ENCODE measurements at regions not wholly inside any gene's neighbourhood (a gene's known extent, or its start where the extent isn't known, plus 50 kb on each side); places are given as distances from the start of the nearest gene placed in this dataset.

GRCh38 chr5:18984559-18985080 is 1003.4 kb downstream of the CDH18 start:
- Histone ChIP-seq H3K9me3 (ENCODE audit: control insufficient read depth in 2 of 2, insufficient read depth in 1 of 2, low read depth in 1 of 2, low read length in 1 of 2) (no peaks in the 10 kb centered on the region), H3K36me3 (ENCODE audit: control insufficient read depth in 2 of 2, insufficient read depth in 2 of 2, low read length in 1 of 2) (no peaks in the 10 kb centered on the region), H3K27ac (ENCODE audit: low read depth in 2 of 2, low read length in 1 of 2) (no peak overlapping the region), H3K4me1 (ENCODE audit: control insufficient read depth in 2 of 2, insufficient read depth in 2 of 2, low read length in 1 of 2) (no peaks in the 10 kb centered on the region), H3K27me3 (ENCODE audit: control insufficient read depth in 1 of 2, insufficient read depth in 2 of 2, low read length in 2 of 2) (no peaks in the 10 kb centered on the region), H3K4me3 (ENCODE audit: low read depth in 1 of 2, low read length in 2 of 2) (no peak overlapping the region)
- WGBS, 2 donors = 49 to 68% methylated on average over 6 of the region's 6 CpGs

- Histone ChIP-seq H3K27me3 (ENCODE audit: control insufficient read depth in 1 of 2, insufficient read depth in 2 of 2, low read length in 2 of 2) (no peaks in the 10 kb centered on the region), H3K4me3 (ENCODE audit: low read depth in 1 of 2, low read length in 2 of 2) (no peak overlapping the region), H3K9me3 (ENCODE audit: control insufficient read depth in 2 of 2, insufficient read depth in 1 of 2, low read depth in 1 of 2, low read length in 1 of 2) (no peaks in the 10 kb centered on the region), H3K4me1 (ENCODE audit: control insufficient read depth in 2 of 2, insufficient read depth in 2 of 2, low read length in 1 of 2) (no peaks in the 10 kb centered on the region), H3K27ac (ENCODE audit: low read depth in 2 of 2, low read length in 1 of 2) (no peak overlapping the region), H3K36me3 (ENCODE audit: control insufficient read depth in 2 of 2, insufficient read depth in 2 of 2, low read length in 1 of 2) (no peaks in the 10 kb centered on the region)
- WGBS, 2 donors = 50 to 57% methylated on average over 5 of the region's 5 CpGs
These were observed 1002.7 kb downstream of the CDH18 start for GRCh38 chr5:18985171-18985758.

DNA sequence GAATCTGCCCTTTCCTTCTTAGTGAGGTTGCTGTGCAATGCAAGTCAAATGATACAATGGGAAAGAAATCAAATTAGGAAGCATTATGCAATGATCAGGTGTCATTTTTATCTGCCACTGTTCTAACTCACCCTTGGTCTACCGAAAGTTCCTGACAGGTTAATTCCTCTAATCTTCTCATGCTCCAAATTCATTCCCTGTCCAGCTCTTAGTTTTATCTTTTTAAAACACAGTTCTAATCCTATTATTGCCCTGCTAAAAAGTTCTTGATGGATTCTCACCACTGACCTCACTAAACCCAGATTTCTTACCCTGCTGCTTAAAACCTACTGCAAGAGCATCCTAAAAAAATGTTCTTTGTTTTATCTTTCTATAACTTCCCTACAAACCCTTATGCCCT is 1000.9 kb downstream of the CDH18 start:
- Histone ChIP-seq H3K27ac (ENCODE audit: low read depth in 2 of 2, low read length in 1 of 2) (no peak overlapping the region), H3K4me1 (ENCODE audit: control insufficient read depth in 2 of 2, insufficient read depth in 2 of 2, low read length in 1 of 2) (no peaks in the 10 kb centered on the region)
- 30 to 44% methylated on average over 1 of the region's 1 CpG for WGBS, 2 donors

DNA sequence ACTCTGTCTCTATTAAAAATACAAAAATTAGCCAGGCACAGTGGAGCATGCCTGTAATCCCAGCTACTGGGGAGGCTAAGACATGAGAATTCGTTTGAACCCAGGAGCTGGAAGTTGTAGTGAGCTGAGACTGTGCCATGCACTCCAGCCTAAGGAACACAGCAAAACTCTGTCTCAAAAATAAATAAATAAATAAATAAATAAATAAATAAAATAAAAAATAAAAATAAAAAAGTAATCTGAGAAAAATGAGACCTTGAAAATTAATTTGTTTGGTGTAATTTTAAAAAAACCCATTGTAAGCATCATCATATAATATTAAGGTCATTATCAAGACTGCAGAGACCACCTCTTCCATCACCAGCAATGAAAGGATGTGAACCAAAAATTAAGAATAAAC is 997.1 kb downstream of the CDH18 start:
- Histone ChIP-seq H3K4me1 (ENCODE audit: control insufficient read depth in 2 of 2, insufficient read depth in 2 of 2, low read length in 1 of 2) (no peaks in the 10 kb centered on the region), H3K27me3 (ENCODE audit: control insufficient read depth in 1 of 2, insufficient read depth in 2 of 2, low read length in 2 of 2) (no peaks in the 10 kb centered on the region), H3K36me3 (ENCODE audit: control insufficient read depth in 2 of 2, insufficient read depth in 2 of 2, low read length in 1 of 2) (no peaks in the 10 kb centered on the region), H3K9me3 (ENCODE audit: control insufficient read depth in 2 of 2, insufficient read depth in 1 of 2, low read depth in 1 of 2, low read length in 1 of 2) (no peaks in the 10 kb centered on the region), H3K4me3 (ENCODE audit: low read depth in 1 of 2, low read length in 2 of 2) (no peak overlapping the region), H3K27ac (ENCODE audit: low read depth in 2 of 2, low read length in 1 of 2) (no peak overlapping the region)
- WGBS, 2 donors = 58 to 79% methylated on average over 1 of the region's 1 CpG

More for the DNA sequence above, 1000.9 kb downstream of the CDH18 start:
- H3K9me3 ChIP-seq (ENCODE audit: control insufficient read depth in 2 of 2, insufficient read depth in 1 of 2, low read depth in 1 of 2, low read length in 1 of 2) = no peaks in the 10 kb centered on the region
- H3K27me3 ChIP-seq (ENCODE audit: control insufficient read depth in 1 of 2, insufficient read depth in 2 of 2, low read length in 2 of 2) = no peaks in the 10 kb centered on the region
- no peak overlapping the region for H3K4me3 ChIP-seq (ENCODE audit: low read depth in 1 of 2, low read length in 2 of 2)
- no peaks in the 10 kb centered on the region for H3K36me3 ChIP-seq (ENCODE audit: control insufficient read depth in 2 of 2, insufficient read depth in 2 of 2, low read length in 1 of 2)

DNA sequence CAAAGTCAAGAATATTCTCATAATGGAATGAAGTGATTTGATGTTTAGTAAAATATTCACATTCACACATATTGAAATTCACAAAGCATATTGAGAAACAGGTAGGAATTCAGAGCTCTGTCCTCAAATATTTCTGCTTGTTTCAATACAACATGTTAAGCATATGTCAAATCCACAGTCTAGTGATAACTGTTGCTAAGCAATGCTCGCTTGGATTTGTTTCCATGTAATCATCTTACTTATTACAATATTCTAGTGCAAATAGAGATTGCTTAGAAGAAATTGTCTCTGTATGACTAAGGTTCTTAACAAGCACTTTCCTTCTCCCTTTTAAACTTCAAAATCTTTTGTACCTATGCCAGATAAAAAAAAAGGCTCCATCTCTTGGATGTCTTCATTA is 995.7 kb downstream of the CDH18 start:
- H3K27ac ChIP-seq (ENCODE audit: low read depth in 2 of 2, low read length in 1 of 2) = no peak overlapping the region
- no peaks in the 10 kb centered on the region for H3K36me3 ChIP-seq (ENCODE audit: control insufficient read depth in 2 of 2, insufficient read depth in 2 of 2, low read length in 1 of 2)
- no peaks in the 10 kb centered on the region for H3K27me3 ChIP-seq (ENCODE audit: control insufficient read depth in 1 of 2, insufficient read depth in 2 of 2, low read length in 2 of 2)
- no peaks in the 10 kb centered on the region for H3K9me3 ChIP-seq (ENCODE audit: control insufficient read depth in 2 of 2, insufficient read depth in 1 of 2, low read depth in 1 of 2, low read length in 1 of 2)
- no peaks in the 10 kb centered on the region for H3K4me1 ChIP-seq (ENCODE audit: control insufficient read depth in 2 of 2, insufficient read depth in 2 of 2, low read length in 1 of 2)
- H3K4me3 ChIP-seq (ENCODE audit: low read depth in 1 of 2, low read length in 2 of 2) = no peak overlapping the region
- WGBS, 2 donors = 35 to 50% methylated on average over 1 of the region's 1 CpG

DNA sequence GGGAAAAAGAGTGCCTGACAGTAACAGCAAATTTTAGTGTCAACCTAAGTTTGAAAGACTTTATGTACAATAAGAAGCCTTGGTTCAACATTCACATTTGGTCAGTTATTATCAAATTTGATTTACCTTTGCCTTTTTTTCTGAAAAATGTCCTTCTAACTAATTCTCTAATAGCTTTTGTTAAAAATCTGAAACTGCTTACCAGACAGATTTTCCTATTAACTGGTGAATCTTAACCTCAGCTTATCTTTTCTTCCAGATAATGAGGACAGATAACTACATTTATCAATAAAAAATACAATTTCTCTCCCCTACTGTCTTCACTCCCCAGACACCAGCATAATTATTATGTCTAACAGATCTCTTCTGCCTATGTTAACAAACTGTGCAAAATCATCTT is 988.5 kb downstream of the CDH18 start:
- no peaks in the 10 kb centered on the region for H3K9me3 ChIP-seq (ENCODE audit: control insufficient read depth in 2 of 2, insufficient read depth in 1 of 2, low read depth in 1 of 2, low read length in 1 of 2)
- no peaks in the 10 kb centered on the region for H3K27me3 ChIP-seq (ENCODE audit: control insufficient read depth in 1 of 2, insufficient read depth in 2 of 2, low read length in 2 of 2)
- H3K27ac ChIP-seq (ENCODE audit: low read depth in 2 of 2, low read length in 1 of 2) = no peak overlapping the region
- H3K36me3 ChIP-seq (ENCODE audit: control insufficient read depth in 2 of 2, insufficient read depth in 2 of 2, low read length in 1 of 2) = no peaks in the 10 kb centered on the region
- no peaks in the 10 kb centered on the region for H3K4me1 ChIP-seq (ENCODE audit: control insufficient read depth in 2 of 2, insufficient read depth in 2 of 2, low read length in 1 of 2)
- no peak overlapping the region for H3K4me3 ChIP-seq (ENCODE audit: low read depth in 1 of 2, low read length in 2 of 2)

- H3K4me3 ChIP-seq (ENCODE audit: low read depth in 1 of 2, low read length in 2 of 2) = no peak overlapping the region
- no peak overlapping the region for H3K27ac ChIP-seq (ENCODE audit: low read depth in 2 of 2, low read length in 1 of 2)
- no peaks in the 10 kb centered on the region for H3K4me1 ChIP-seq (ENCODE audit: control insufficient read depth in 2 of 2, insufficient read depth in 2 of 2, low read length in 1 of 2)
- H3K27me3 ChIP-seq (ENCODE audit: control insufficient read depth in 1 of 2, insufficient read depth in 2 of 2, low read length in 2 of 2) = no peaks in the 10 kb centered on the region
- no peaks in the 10 kb centered on the region for H3K9me3 ChIP-seq (ENCODE audit: control insufficient read depth in 2 of 2, insufficient read depth in 1 of 2, low read depth in 1 of 2, low read length in 1 of 2)
- H3K36me3 ChIP-seq (ENCODE audit: control insufficient read depth in 2 of 2, insufficient read depth in 2 of 2, low read length in 1 of 2) = no peaks in the 10 kb centered on the region
- 66 to 71% methylated on average over 1 of the region's 1 CpG for WGBS, 2 donors
These were observed 986.9 kb downstream of the CDH18 start for GRCh38 chr5:19001054-19001453.

DNA sequence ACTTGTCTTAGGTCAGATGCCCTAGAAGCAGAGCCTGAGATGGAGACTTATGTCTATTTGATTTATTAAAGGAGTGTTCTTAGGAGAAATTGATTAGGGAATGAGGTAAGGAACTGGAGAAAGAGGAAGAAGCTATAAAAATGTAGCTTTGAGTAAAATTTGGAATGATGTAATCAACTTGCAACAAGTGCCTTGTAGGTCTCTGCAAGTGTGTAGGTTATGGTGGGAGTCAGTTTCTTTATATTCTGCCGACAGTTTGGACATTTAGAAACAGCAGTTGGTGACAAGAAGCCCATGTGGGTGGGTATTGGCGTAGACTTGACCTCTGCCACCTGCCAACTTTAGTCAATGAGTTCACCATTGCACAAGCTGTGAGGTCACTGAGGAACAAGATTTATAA is 986.5 kb downstream of the CDH18 start:
- H3K9me3 ChIP-seq (ENCODE audit: control insufficient read depth in 2 of 2, insufficient read depth in 1 of 2, low read depth in 1 of 2, low read length in 1 of 2) = no peaks in the 10 kb centered on the region
- no peaks in the 10 kb centered on the region for H3K4me1 ChIP-seq (ENCODE audit: control insufficient read depth in 2 of 2, insufficient read depth in 2 of 2, low read length in 1 of 2)
- 42 to 76% methylated on average over 2 of the region's 2 CpGs for WGBS, 2 donors
- no peak overlapping the region for H3K4me3 ChIP-seq (ENCODE audit: low read depth in 1 of 2, low read length in 2 of 2)
- no peaks in the 10 kb centered on the region for H3K27me3 ChIP-seq (ENCODE audit: control insufficient read depth in 1 of 2, insufficient read depth in 2 of 2, low read length in 2 of 2)
- no peaks in the 10 kb centered on the region for H3K36me3 ChIP-seq (ENCODE audit: control insufficient read depth in 2 of 2, insufficient read depth in 2 of 2, low read length in 1 of 2)
- H3K27ac ChIP-seq (ENCODE audit: low read depth in 2 of 2, low read length in 1 of 2) = no peak overlapping the region

DNA sequence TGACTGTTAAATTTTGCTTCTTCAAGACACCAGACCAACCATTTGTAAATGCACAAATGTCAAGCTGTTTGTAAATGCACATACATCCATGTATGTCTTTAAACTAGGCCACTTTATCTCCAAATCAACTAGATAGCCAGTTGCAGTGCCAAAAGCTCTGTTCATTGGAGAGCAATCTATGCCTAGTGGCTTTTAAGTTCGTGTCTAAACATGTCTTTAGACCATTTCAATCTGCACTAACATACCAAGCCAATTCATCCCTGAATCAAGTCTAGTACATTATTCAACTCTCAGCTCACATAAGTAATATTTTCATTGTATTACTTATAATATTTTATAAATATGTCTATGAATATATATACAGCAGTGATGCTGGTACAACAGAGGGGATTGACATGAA is 985.9 kb downstream of the CDH18 start:
- H3K9me3 ChIP-seq (ENCODE audit: control insufficient read depth in 2 of 2, insufficient read depth in 1 of 2, low read depth in 1 of 2, low read length in 1 of 2) = no peaks in the 10 kb centered on the region
- no peak overlapping the region for H3K27ac ChIP-seq (ENCODE audit: low read depth in 2 of 2, low read length in 1 of 2)
- H3K27me3 ChIP-seq (ENCODE audit: control insufficient read depth in 1 of 2, insufficient read depth in 2 of 2, low read length in 2 of 2) = no peaks in the 10 kb centered on the region
- H3K4me3 ChIP-seq (ENCODE audit: low read depth in 1 of 2, low read length in 2 of 2) = no peak overlapping the region
- H3K4me1 ChIP-seq (ENCODE audit: control insufficient read depth in 2 of 2, insufficient read depth in 2 of 2, low read length in 1 of 2) = no peaks in the 10 kb centered on the region
- no peaks in the 10 kb centered on the region for H3K36me3 ChIP-seq (ENCODE audit: control insufficient read depth in 2 of 2, insufficient read depth in 2 of 2, low read length in 1 of 2)
- WGBS, 2 donors = 11 to 15% methylated on average over 1 of the region's 1 CpG

DNA sequence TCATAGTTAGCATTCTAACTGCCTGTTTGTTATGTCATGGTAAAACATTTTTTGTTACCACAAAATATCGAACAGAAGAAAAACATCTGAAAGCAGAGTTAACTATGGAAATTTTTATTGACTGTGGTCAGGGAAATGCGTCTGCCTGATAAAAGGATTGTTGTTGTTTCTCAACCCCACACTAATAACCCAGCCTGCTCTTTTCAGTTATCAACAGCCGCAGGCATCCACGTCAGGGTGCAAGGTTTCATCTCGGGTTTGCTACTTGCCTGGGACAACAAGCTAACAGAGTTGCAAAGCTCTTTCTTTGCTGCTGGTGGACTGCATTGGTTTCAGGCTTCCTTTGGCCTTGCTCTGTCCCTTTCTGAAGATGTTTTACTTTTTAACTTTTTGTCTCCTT is 969.2 kb downstream of the CDH18 start:
- Histone ChIP-seq H3K36me3 (ENCODE audit: control insufficient read depth in 2 of 2, insufficient read depth in 2 of 2, low read length in 1 of 2) (no peaks in the 10 kb centered on the region), H3K4me3 (ENCODE audit: low read depth in 1 of 2, low read length in 2 of 2) (no peak overlapping the region), H3K9me3 (ENCODE audit: control insufficient read depth in 2 of 2, insufficient read depth in 1 of 2, low read depth in 1 of 2, low read length in 1 of 2) (no peaks in the 10 kb centered on the region), H3K27ac (ENCODE audit: low read depth in 2 of 2, low read length in 1 of 2) (no peak overlapping the region), H3K27me3 (ENCODE audit: control insufficient read depth in 1 of 2, insufficient read depth in 2 of 2, low read length in 2 of 2) (no peaks in the 10 kb centered on the region), H3K4me1 (ENCODE audit: control insufficient read depth in 2 of 2, insufficient read depth in 2 of 2, low read length in 1 of 2) (no peaks in the 10 kb centered on the region)
- WGBS, 2 donors = 50 to 63% methylated on average over 5 of the region's 5 CpGs

Measured in esophagus (tissue), 2 donors.